MM.1S (cell line): ENCODE measurements at regions not wholly inside any gene's neighbourhood (a gene's known extent, or its start where the extent isn't known, plus 50 kb on each side); places are given as distances from the start of the nearest gene placed in this dataset.

Experiments used
- CTCF ChIP-seq: fragments of 300-600 bp; sonication (generic); IDR thresholded peaks from 2 replicates; pipeline ENCODE4 v1.5.1; 2016; ENCODE audit warnings: antibody characterized with exemption, low read length, mixed read lengths
- EZH2phosphoT487 ChIP-seq: fragments of 300-600 bp; sonication (generic); IDR thresholded peaks from 2 replicates; pipeline ENCODE4 v1.6.1; 2018; ENCODE audit warnings: antibody characterized with exemption, low read length

GRCh38 chr5:145660897-145661640 lies 174.1 kb downstream of the PRELID2 start:
- TF ChIP-seq CTCF (no peak), EZH2phosphoT487 (no peak)
